UCSD-AML1 (cell line): ENCODE measurements at regions not wholly inside any gene's neighbourhood (a gene's known extent, or its start where the extent isn't known, plus 50 kb on each side); places are given as distances from the start of the nearest gene placed in this dataset.

ENCODE experiments used
- DNase-seq: peaks from one replicate; lab custom pipeline; 2025; ENCODE audit not compliant: unreplicated experiment; lab: John Stamatoyannopoulos, UW

DNA sequence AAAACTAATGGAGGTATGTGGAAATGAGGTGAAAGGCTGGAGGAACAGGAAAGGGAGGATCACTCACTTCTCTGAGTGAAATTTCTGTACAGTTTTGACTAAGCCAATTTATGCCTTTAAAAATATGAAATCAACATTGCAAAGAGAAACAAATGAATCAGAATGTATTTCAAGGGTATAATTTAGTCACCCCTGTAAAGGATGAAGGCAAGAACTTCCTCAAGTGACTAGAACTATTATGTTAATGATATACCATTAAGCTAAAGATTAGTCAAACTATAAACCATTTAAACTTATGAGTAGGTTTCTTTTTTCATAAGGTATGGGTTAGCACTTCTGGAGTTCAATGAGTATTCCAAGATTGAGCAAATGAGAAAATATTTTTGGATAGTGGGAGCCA, 184.5 kb upstream of the CHORDC1 start:
- no peak for DNase-seq

DNA sequence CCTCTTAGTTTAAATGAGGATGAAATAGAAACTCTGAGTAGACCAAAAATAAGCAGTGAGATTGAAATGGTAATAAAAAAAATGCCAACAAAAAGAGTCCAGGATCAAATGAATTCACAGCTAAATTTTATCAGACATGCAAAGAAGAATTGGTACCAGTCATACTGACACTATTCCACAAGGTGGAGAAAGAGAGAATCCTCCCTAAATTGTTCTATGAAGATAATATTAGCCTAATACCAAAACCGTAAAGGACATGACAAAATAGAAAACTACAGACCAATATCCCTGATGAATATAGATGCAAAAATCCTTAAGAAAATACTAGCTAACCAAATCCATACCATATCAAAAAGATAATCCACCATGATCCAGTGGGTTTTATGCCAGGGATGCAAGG, 169.8 kb upstream of the CHORDC1 start:
- DNase-seq: no peak

DNA sequence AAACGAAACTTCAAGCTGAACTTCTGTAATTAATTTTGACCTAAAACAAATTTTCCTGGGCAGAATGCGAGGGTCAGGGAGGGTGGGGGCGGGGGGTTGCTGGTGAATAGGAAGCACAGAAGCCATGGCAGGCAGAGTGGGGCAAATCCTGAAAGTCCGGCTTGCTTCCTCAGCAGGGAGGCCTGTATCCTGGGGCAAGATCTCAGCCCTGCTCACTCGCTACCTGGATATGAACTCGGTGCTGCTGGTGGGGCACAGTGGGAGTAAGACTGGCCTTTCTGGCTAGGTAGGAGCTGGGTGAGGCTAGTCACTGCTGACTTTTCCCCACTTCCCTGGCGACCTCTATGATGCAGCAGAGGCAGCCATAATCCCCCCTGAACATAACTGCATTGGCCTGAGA, 168.9 kb upstream of the CHORDC1 start:
- DNase-seq: no peak

DNA sequence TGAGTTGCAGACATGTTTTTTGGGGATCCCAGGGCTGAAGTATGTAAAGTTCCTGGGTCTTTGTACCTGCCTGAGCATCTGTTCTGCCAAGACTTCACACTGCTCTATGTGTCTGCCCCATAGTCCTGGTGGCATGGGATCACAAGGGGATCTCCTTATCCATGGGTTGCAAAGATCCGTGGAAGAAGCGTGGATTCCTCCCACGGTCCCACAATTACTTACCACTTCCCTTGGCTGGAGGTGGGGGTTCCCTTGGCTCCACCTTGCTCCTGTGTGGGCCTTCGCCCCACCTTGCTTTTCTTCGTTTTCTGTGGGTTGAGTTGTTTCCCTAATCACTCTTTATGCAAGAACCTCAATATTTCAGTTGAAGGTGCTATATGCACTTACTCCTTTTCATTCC, 157.4 kb upstream of the CHORDC1 start:
- no peak for DNase-seq

DNA sequence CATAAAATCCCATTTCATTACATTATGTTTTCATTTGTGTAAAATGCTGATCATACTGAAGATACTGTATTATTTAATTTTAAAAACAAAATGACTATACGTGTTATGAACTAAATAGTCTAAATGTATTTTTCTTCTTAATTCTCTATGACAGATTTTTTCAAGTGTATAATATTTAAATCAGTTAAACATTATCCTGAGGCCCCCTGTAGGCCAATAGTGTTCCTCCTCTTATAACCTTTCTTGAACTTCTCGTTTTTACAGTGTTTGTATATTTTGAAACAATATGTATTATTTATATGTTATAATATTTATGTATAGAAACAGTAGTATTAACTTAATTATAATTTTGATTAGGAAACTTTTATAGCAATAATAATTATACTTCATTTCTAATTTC, 151.1 kb upstream of the CHORDC1 start:
- DNase-seq: no peak

DNA sequence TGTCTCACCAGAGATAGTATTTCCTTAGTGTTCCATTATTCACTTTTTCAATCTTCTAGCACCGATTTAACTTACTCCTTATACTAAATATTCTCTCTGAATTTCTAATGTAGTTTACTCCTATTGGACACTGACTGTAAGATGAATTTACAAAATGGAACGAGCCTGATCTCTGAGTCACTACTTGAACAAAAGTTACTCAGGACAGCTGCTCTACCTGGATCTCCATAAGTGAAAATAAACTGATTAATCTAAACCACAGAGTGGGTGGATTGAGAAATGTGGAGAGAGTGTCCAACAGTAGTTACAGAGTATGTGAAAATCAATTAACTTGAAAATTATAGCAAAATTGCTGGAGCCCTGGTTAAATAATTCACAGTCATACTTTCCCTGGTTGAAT, 141.7 kb upstream of the CHORDC1 start:
- DNase-seq: no peak

DNA sequence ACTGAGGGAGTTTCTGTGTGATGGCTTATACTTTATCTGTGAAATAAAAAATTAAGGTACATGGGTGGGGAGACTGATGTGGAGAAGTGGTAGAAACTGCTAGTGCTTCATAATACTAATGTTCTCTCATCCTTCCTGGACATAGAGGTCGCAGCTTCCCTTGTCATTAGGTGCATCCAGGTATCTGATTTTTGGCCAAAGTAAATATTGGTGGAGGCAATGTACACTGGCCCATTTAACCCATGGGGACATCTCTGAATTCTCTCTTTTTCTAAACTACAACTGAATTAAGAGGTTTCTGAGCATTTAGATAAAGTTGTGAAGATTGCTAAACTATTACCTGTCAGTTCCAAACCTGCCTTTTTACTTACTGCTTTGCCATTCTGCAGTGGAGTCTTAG, 140.9 kb upstream of the CHORDC1 start:
- no peak for DNase-seq

DNA sequence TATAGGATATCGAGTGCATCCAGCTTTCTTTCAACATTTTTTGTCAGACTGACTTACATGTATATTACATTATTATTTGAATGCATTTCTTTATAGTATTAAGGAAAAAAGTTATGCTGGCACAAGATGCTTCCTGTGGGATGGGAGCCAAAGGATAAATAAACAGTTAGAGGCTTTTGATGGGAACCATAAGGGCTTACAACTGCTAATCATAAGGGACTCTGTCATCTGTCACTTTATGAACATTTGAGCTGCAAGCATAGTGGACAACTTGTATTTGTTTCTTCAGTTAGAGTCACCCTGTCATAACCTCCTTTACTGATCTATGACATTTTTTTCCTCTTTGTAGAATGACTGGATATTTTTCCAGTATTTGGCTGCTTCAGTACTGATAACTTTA, 132.4 kb upstream of the CHORDC1 start:
- no peak for DNase-seq

DNA sequence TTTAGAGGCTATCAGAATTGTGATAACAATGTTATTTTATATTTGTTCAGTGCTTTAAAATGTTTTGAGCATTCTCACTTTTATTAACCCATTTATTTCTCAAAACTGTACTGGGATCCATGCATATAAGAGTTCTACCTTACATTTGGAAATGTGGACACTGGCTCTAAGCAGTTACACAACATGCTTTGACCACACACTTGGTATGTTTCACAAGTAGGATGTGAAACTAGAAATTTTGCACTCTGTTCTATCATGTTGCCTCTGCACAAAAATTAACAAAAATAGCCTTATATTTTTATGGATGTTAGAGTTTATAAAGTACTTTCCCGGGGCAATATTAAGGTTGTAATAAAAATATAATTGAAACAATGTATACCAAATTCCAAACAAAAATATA, 126.9 kb upstream of the CHORDC1 start:
- no peak for DNase-seq

DNA sequence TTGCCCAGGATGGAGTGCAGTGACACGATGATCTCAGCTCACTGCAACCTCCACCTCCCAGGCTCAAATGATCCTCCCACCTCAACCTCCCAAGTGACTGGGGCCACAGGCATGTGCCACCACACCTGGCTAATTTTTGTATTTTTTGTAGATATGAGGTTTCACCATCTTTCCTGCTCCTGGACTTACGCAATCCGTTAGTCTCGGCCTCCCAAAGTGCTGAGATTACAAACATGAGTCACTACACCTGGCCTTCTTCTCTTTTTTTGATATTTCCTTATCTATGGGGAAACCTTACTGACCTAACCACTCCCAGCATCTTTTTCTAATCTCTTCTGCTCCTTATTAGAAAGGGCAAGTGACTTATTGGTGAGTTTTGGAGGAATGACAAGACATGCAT, 121.7 kb upstream of the CHORDC1 start:
- no peak for DNase-seq

DNA sequence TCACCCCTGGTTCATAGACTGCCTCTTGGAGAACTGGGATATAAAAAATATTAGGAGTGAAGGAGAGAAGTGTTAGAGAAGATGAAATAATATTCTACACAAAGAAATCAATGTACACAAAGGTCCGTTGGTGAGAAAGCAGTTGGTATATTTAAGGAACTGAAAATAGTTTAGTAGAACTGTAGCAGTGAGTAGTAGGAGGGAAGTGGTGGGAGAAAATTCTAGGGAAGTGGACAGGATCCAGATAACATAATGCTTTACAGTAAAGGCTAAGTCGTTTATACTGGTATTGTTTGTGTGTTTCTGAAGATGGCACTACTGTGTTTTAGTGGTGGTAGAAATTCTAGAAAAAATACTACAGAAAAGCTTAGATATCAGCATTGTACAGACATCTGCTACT, 120.8 kb upstream of the CHORDC1 start:
- DNase-seq: no peak

DNA sequence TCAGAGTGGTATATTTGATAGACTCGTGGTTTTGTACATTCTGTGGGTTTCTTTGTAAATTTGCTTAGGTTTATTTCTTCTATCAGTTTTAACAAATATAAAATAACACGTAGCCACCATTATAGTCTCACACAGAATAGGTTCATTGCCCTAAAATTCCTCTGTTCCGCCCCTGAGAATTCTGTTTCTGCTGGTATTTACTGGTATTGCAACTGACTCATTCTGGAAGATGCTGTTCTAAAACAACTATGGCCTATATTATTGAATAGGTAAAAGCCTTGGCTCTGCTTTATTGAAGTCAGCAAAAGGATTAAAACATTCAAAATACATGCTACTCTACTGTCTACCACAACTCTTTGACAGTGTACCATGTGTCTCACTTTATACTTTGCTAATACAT, 119.1 kb upstream of the CHORDC1 start:
- no peak for DNase-seq

DNA sequence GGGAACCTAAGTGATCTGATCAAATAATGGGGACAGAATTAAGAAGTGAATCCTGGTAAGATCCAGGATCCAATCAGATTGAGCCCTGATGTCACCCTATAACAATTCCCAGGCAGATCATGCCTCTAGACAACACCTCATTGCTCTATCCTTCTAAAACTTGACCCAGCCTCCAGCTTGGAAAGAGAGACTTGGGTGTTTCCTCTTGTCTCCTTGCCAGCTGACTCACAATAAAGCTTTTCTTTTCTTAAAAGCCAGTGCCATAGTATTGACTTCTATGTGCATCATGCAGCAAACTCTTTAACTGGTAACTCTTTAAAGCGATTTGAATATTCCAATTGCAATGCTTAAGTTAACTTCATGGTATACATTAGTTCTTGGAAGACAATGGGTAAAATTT, 109.6 kb upstream of the CHORDC1 start:
- no peak for DNase-seq

DNA sequence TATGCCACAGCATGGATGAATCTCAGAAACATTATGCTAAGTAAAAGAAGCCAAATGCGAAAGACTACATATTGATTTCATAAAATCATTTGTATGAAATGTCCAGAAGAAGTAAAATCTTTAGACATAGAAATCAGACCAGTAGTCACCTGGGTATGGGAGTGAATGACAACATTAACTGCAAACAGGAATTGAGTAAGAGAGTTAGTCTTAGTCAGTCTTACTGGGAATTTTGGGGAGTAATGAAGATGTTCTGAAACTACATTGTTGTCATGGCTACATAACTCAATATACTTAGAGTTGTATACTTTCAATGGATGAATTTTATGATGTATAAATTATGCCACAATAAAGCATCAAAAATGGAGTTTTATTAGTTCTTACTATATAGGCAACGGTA, 107.8 kb upstream of the CHORDC1 start:
- no peak for DNase-seq

DNA sequence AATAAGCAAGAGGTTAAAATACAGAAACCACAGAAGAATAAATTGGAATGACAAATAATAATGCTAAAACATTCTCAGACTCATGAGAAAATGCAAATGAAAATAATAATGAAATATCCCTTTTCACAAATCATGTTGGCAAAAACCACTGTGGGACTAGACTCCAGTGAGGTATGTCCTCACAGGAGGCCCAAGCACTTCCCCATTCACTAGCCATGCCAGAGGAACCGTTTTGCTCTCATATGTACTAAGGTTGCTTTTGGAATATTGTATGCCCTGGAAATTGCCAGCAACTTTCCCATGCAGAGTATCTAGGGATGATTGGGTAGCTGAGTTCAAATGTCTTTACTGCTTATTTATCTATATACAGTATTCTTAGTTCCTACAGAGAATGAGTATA, 106.2 kb upstream of the CHORDC1 start:
- no peak for DNase-seq

DNA sequence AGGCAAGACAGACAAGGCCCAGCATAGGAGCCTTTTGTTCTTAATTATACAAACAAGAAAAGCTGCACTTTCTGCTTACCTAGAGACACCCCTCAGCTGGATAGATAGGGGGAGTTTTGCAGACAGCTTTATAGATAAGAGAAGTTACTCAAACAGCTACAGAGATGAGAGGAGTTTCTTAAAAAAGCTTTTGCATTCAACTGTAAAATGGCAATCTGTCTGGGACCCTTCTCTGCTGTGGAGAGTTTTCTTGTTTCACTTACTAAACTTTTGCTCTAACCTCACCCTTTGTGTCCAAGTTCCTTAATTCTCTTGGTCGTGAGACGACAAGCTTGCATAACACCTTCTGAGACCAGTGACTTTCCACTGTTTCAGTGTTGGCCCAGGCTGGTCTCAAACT, 103.8 kb upstream of the CHORDC1 start:
- no peak for DNase-seq

DNA sequence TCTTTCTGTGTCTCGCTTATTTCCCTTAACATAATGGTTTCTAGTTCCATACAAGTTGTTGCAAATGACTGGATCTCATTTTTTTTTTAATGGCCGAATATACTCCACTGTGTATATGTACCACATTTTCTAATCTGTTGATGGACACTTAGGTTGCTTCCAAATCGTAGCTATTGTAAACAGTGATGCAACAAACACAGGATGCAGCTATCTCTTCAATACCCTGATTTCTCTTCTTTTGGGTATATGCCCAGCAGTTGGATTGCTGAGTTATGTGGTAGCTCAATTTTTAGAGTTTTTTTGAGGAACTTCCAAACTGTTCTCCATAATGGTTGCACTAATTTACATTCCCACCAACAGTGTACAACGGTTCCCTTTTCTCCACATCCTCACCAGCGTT, 100.4 kb upstream of the CHORDC1 start:
- no peak for DNase-seq

DNA sequence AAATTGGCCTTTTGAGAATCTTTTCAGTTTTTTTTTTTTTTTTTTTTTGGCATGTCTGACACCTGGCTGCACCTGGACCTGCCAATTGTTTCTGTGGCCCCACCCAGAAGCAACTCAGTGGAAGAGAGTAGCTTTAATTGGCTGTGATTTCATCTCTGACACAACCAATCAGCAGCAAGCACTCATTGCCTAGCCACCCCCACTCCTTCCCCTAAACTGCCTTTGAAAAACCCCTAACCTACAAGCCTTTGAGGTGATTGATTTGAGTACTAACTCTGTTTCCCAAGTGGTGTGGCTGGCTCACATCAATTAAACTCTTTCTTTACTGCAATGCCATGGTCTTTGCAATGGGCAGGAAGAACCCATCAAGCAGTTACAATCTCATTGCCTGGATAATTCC, 98.2 kb upstream of the CHORDC1 start:
- DNase-seq: no peak

DNA sequence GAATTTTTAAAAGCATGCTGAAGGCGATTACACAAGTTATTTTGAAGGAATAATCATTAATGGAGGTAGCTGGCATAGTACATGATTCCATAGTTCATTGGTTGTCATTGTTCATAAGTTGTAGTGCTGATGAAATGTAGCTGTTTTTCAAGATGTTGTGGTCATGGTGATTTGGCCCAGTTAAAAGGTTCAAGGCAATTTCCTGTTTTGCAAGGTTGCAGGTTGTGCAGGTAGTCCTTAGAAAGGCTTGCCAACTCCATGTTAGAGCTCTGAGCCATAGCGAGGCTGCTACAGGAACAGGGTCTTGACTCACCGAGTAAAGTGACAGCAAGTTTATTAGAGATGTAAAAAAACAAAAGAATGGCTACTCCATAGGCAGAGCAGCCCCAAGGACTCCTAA, 95.8 kb upstream of the CHORDC1 start:
- no peak for DNase-seq

DNA sequence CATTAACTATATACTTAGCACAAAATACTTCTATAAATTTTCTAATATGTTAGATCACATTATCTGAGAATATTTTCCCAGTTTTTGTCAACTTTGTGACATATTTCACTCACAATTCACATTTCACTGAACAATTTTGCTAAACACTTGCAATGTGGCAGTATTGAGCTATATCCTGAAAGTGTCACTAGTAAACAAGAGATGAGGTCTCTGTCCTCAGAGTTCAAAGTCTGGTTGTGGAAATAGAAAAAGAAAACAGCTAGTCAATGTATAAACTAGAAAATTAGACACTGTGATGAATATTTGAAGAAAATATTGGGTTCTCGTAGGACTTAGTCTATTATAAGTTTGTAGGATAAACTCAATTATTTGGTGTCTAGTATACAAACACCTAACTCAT, 87.4 kb upstream of the CHORDC1 start:
- no peak for DNase-seq

DNA sequence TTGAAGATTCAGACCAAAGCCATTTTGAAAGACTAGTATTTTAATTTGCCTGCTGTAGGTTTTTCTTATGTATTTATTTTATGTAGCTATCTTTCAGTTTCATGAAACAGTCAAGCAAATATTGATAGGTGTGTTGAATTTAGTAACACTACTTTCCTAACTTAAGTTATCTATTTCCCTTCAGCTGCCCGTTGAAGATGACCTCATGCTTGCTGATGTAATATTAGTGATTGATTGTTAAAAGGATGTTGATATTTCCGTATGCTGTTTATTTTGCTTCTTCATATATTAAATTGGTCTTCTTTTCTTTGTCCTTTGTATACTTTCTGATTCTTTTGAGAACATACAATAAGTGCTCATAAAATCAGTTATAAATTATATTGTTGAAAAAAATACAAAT, 86.8 kb upstream of the CHORDC1 start:
- no peak for DNase-seq

DNA sequence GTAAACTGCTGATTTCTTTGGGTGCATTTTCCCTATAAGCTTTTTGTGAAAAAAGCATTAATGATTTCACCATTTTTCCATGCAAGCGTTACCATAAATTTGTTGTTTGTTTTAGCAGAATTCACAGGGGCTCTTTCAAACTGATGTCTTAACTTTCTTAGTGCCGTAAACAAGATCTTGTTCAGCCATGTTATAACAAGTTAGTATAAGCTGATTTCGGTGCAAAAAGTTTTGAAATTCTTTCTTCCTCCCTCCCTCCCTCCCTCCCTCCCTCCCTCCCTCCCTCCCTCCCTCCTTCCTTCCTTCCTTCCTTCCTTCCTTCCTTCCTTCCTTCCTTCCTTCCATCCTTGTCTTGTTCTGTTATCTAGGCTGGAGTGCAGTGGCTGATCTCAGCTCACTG, 71.7 kb upstream of the CHORDC1 start:
- no peak for DNase-seq

DNA sequence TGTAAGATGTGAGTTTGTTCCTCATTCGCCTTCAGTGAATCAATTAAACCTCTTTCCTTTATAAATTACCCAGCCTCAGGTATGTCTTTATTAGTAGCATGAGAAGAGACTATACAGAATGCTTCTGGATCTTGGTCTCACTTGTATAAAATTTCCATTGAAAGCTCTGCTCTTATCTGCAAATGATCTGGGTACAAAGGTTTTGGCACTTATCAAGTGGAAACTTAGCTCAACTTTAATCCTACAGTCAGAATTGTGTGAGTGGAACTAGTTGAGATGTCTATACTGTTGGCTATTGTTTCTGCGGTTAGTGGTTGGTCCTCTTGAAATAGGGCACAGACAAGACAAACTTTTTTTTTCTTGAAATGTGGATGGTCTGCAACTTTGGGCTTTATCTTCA, 71.2 kb upstream of the CHORDC1 start:
- no peak for DNase-seq

DNA sequence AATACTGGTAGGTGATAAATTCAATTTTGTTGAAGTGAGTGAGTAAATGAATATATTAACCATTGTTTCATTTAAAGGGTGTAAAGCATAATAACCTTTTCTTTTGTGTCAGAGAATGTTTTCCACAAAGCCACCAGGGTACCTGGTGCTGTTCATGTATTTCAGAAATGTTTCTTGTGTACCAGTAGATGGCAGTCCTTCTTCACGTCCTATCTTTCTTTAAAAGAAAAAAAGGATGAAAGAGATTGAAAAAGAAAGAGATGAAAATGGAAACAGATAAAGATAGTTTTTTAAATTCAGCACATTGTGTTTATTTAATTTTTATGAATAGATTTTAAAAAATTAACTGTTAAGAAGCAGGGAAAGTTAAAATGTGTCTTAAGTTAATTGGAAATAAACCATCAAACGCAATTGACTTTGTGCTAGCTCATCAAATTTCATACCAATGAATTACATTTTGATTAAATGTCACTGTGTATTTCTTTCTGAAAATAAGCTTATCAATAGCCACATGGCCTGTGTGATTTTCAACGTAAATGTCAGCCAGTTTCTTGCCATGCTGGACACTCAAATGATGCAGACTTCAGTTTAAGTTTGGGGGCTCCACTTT, 65.5 kb upstream of the CHORDC1 start:
- no peak for DNase-seq
